ENCODE measurements at regions not wholly inside any gene's neighbourhood (a gene's known extent, or its start where the extent isn't known, plus 50 kb on each side); places are given as distances from the start of the nearest gene placed in this dataset.

- DNase-seq (ENCODE audit: low read depth, low spot score) (no peak), FAIRE-seq (no peak)
- no peak overlapping the region for H2AFZ ChIP-seq (ENCODE audit: low read depth, low read length)
- no peaks in the 10 kb centered on the region for H3K36me3 ChIP-seq (ENCODE audit: control insufficient read depth in 2 of 2, extremely low read depth in 1 of 2, insufficient read depth in 2 of 2, low read length in 2 of 2)
- no peaks in the 10 kb centered on the region for H3K27me3 ChIP-seq (ENCODE audit: control insufficient read depth in 2 of 2, insufficient read depth in 2 of 2, low read length in 2 of 2)
- H4K20me1 ChIP-seq (replicated peaks; ENCODE audit: control insufficient read depth, extremely low read depth, insufficient read depth, low read length) = no peaks in the 10 kb centered on the region
- POLR2A ChIA-PET = no interaction called here
- H3K27ac ChIP-seq (ENCODE audit: insufficient read depth, low read depth, low read length) = no peak overlapping the region
- no peaks in the 10 kb centered on the region for H3K9me3 ChIP-seq (replicated peaks; ENCODE audit: control insufficient read depth, insufficient read depth, low read length)
- H3K4me2 ChIP-seq (ENCODE audit: insufficient read depth, low read length) = no peak overlapping the region
- no peak overlapping the region for H3K4me3 ChIP-seq (replicated peaks in 1 of 3; ENCODE audit: insufficient read depth in 1 of 3, low read depth in 1 of 3, low read length in 3 of 3)
- TF ChIP-seq GATA2 (IDR thresholded peaks at IDR 0.05; ENCODE audit: insufficient read depth, insufficient read length, low read depth, low read length) (no peak), MAX (IDR thresholded peaks at IDR 0.05; ENCODE audit: insufficient read depth, insufficient read length) (no peak), CTCF (IDR thresholded peaks at IDR 0.05; ENCODE audit: extremely low read depth in 1 of 2, insufficient read depth in 1 of 2, low read depth in 1 of 2, low read length in 2 of 2) (no peak), POLR2AphosphoS5 (IDR thresholded peaks at IDR 0.05; ENCODE audit: insufficient read depth, low read depth, low read length) (no peak), MYC (IDR thresholded peaks at IDR 0.05; ENCODE audit: low read depth, low read length) (no peak), FOS (IDR thresholded peaks at IDR 0.05; ENCODE audit: borderline replicate concordance, insufficient read depth, low read length) (no peak), POLR2A (IDR thresholded peaks at IDR 0.05; ENCODE audit: low read depth, low read length) (no peak), EZH2 (IDR thresholded peaks at IDR 0.05; ENCODE audit: borderline replicate concordance, low read depth, low read length, severe bottlenecking) (no peak), JUN (IDR thresholded peaks at IDR 0.05; ENCODE audit: borderline replicate concordance, insufficient read depth, insufficient read length, low read depth) (no peak)
- no TSS peak for BruUV-seq (replicated peaks)
- intact Hi-C loops (cut with micrococcal nuclease) = no loop called here
- H3K9ac ChIP-seq (replicated peaks; ENCODE audit: extremely low read depth, insufficient read depth, low read length) = no peak overlapping the region
- no peaks in the 10 kb centered on the region for H3K79me2 ChIP-seq (ENCODE audit: control insufficient read depth, insufficient read depth, low read length)
- no peaks in the 10 kb centered on the region for H3K9me1 ChIP-seq (replicated peaks; ENCODE audit: control insufficient read depth, extremely low read depth, insufficient read depth, low read length)
- CTCF ChIA-PET = no interaction called here
- dilution Hi-C loops (cut with MboI; ENCODE audit: extremely low pct_ligation_motif_present, low sequenced_read_pairs) = no loop called here
- no peaks in the 10 kb centered on the region for H3K4me1 ChIP-seq (ENCODE audit: control insufficient read depth, extremely low read depth, insufficient read depth, low read length)
Measured at GRCh38 chr6:104589940-104590339, 269.8 kb downstream of the HACE1 start.

Measured in endothelial cell of umbilical vein (primary cell).